ENCODE measurements at regions not wholly inside any gene's neighbourhood (a gene's known extent, or its start where the extent isn't known, plus 50 kb on each side); places are given as distances from the start of the nearest gene placed in this dataset.

- Mint-ChIP-seq H3K9me3 (peaks cover 17% of the 10 kb centered on the region), H3K4me3 (no peak overlapping the region), H3K27me3 (peaks cover 1% of the 10 kb centered on the region), H3K36me3 (no peaks in the 10 kb centered on the region), H3K27ac (no peak overlapping the region), H3K4me1 (peaks cover 3% of the 10 kb centered on the region)
- no peak for ATAC-seq (ENCODE audit: low read depth)
- POLR2A ChIA-PET = no interaction called here
- no peak for DNase-seq
Observed at GRCh38 chr7:41760293-41760692, 57.4 kb upstream of the INHBA start.

- peaks cover 18% of the 10 kb centered on the region for H3K9me3 Mint-ChIP-seq
- H3K36me3 Mint-ChIP-seq = no peaks in the 10 kb centered on the region
- peaks cover 1% of the 10 kb centered on the region for H3K27me3 Mint-ChIP-seq
- DNase-seq (no peak), ATAC-seq (ENCODE audit: low read depth) (no peak)
- H3K4me3 Mint-ChIP-seq = no peak overlapping the region
- POLR2A ChIA-PET = no interaction called here
- H3K4me1 Mint-ChIP-seq = peaks cover 3% of the 10 kb centered on the region
- H3K27ac Mint-ChIP-seq = no peak overlapping the region
Observed at GRCh38 chr7:41758321-41758720, 55.4 kb upstream of the INHBA start.

GRCh38 chr7:41756650-41757182 lies 53.8 kb upstream of the INHBA start:
- Mint-ChIP-seq H3K4me3 (no peak overlapping the region), H3K27ac (no peak overlapping the region), H3K36me3 (no peaks in the 10 kb centered on the region), H3K9me3 (peaks cover 16% of the 10 kb centered on the region), H3K4me1 (peaks cover 3% of the 10 kb centered on the region), H3K27me3 (peaks cover 1% of the 10 kb centered on the region)
- POLR2A ChIA-PET = no interaction called here
- DNase-seq = no peak
- ATAC-seq (ENCODE audit: low read depth) = no peak

DNA sequence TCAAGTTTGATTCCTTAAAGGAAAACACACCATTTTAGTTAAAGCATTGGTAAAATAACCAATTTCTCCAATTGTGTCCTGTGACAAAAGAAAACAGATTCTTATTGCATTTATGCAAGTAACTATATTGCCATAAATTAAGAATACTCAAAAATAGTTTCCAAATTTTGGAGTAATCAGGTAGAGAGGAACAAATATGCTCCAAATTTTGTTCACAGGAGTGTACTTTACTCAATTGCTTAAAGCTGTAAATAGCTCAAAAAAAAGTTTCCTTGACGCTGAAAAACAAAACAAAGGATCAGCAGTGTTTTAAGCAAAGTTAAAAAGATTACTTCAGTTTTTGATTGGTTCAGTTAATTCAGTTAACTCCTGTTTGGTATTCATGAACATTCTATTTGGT lies 52.2 kb upstream of the INHBA start:
- no peak overlapping the region for H3K27ac Mint-ChIP-seq
- peaks cover 16% of the 10 kb centered on the region for H3K9me3 Mint-ChIP-seq
- DNase-seq (no peak), ATAC-seq (ENCODE audit: low read depth) (no peak)
- no peaks in the 10 kb centered on the region for H3K4me1 Mint-ChIP-seq
- POLR2A ChIA-PET = no interaction called here
- no peaks in the 10 kb centered on the region for H3K27me3 Mint-ChIP-seq
- H3K36me3 Mint-ChIP-seq = no peaks in the 10 kb centered on the region
- H3K4me3 Mint-ChIP-seq = no peak overlapping the region

- no peak overlapping the region for H3K27ac Mint-ChIP-seq
- DNase-seq (no peak), ATAC-seq (ENCODE audit: low read depth) (no peak)
- no peaks in the 10 kb centered on the region for H3K4me1 Mint-ChIP-seq
- no peak overlapping the region for H3K4me3 Mint-ChIP-seq
- peaks cover 13% of the 10 kb centered on the region for H3K9me3 Mint-ChIP-seq
- no peaks in the 10 kb centered on the region for H3K36me3 Mint-ChIP-seq
- H3K27me3 Mint-ChIP-seq = no peaks in the 10 kb centered on the region
- POLR2A ChIA-PET = no interaction called here
Observed at GRCh38 chr7:41754046-41754445, 51.2 kb upstream of the INHBA start.

All from activated naive CD8-positive, alpha-beta T cell treated with anti-CD3 and anti-CD28 coated beads, Interleukin-2, amount 10 ng/mL, durations not matched to agents 7 days and 5 days (primary cell).